HepG2 (cell line): ENCODE measurements at regions not wholly inside any gene's neighbourhood (a gene's known extent, or its start where the extent isn't known, plus 50 kb on each side); places are given as distances from the start of the nearest gene placed in this dataset.

Source experiments
- MXI1 ChIP-seq: IDR thresholded peaks from 3 replicates; pipeline ENCODE4 v1.6.1; 2012; ENCODE audit warnings: low read depth, low read length, inconsistent platforms, borderline replicate concordance
- SALL2 ChIP-seq: sonication (generic); formaldehyde crosslinking; IDR thresholded peaks from 2 replicates; pipeline ENCODE4 v1.8.1; 2023; ENCODE audit warnings: mild to moderate bottlenecking, missing genetic modification reagents, inconsistent platforms
- SP140L ChIP-seq: sonication (generic); formaldehyde crosslinking; IDR thresholded peaks from 2 replicates; pipeline ENCODE4 v1.4.0; 2020; ENCODE audit warnings: missing genetic modification reagents, borderline replicate concordance
- ZSCAN25 ChIP-seq: sonication (generic); formaldehyde crosslinking; IDR thresholded peaks from 2 replicates; pipeline ENCODE4 v1.8.0; 2022; ENCODE audit warnings: mild to moderate bottlenecking, missing genetic modification reagents
- TF ChIP-seq, protein P1 (sequence below): sonication (generic); formaldehyde crosslinking; IDR thresholded peaks from 2 replicates; pipeline ENCODE4 v1.4.0; 2020; ENCODE audit warnings: mild to moderate bottlenecking, missing genetic modification reagents
- TF ChIP-seq, protein P2 (sequence below), 2 experiments: fragments of 450-650 bp in 1 of 2; sonication (generic) in 1 of 2; formaldehyde crosslinking in 1 of 2; IDR thresholded peaks; 2 replicates each; pipeline versions ENCODE4 v1.6.1 to v1.8.0; 2016 to 2022; ENCODE audit warnings: antibody characterized with exemption in 1 of 2, mild to moderate bottlenecking in 1 of 2, missing genetic modification reagents in 1 of 2
- TF ChIP-seq, protein P3 (sequence below): sonication (generic); formaldehyde crosslinking; IDR thresholded peaks from 2 replicates; pipeline ENCODE4 v1.4.0; 2020; ENCODE audit warnings: mild to moderate bottlenecking, missing genetic modification reagents, borderline replicate concordance

DNA sequence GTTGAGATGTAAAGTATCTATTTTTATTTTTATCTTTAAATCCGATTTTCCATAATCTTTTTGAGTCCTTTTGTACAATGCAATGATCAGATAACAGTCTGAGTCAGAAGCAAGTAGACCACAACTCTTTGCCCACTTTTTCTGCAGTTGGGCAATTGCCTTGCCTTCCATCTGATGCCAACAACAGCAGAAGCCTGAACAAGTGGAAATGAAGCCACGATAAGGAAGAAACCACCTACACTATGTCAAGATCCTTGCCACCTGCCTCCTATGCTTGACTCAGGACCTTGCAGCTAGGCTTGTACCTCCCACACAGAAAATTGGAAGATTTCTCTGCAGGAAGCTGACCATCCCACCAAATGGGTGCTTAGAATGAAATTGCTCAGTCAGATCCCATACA lies 78.6 kb downstream of the ANXA1 start (continued):
- TF ChIP-seq, protein P1, sequence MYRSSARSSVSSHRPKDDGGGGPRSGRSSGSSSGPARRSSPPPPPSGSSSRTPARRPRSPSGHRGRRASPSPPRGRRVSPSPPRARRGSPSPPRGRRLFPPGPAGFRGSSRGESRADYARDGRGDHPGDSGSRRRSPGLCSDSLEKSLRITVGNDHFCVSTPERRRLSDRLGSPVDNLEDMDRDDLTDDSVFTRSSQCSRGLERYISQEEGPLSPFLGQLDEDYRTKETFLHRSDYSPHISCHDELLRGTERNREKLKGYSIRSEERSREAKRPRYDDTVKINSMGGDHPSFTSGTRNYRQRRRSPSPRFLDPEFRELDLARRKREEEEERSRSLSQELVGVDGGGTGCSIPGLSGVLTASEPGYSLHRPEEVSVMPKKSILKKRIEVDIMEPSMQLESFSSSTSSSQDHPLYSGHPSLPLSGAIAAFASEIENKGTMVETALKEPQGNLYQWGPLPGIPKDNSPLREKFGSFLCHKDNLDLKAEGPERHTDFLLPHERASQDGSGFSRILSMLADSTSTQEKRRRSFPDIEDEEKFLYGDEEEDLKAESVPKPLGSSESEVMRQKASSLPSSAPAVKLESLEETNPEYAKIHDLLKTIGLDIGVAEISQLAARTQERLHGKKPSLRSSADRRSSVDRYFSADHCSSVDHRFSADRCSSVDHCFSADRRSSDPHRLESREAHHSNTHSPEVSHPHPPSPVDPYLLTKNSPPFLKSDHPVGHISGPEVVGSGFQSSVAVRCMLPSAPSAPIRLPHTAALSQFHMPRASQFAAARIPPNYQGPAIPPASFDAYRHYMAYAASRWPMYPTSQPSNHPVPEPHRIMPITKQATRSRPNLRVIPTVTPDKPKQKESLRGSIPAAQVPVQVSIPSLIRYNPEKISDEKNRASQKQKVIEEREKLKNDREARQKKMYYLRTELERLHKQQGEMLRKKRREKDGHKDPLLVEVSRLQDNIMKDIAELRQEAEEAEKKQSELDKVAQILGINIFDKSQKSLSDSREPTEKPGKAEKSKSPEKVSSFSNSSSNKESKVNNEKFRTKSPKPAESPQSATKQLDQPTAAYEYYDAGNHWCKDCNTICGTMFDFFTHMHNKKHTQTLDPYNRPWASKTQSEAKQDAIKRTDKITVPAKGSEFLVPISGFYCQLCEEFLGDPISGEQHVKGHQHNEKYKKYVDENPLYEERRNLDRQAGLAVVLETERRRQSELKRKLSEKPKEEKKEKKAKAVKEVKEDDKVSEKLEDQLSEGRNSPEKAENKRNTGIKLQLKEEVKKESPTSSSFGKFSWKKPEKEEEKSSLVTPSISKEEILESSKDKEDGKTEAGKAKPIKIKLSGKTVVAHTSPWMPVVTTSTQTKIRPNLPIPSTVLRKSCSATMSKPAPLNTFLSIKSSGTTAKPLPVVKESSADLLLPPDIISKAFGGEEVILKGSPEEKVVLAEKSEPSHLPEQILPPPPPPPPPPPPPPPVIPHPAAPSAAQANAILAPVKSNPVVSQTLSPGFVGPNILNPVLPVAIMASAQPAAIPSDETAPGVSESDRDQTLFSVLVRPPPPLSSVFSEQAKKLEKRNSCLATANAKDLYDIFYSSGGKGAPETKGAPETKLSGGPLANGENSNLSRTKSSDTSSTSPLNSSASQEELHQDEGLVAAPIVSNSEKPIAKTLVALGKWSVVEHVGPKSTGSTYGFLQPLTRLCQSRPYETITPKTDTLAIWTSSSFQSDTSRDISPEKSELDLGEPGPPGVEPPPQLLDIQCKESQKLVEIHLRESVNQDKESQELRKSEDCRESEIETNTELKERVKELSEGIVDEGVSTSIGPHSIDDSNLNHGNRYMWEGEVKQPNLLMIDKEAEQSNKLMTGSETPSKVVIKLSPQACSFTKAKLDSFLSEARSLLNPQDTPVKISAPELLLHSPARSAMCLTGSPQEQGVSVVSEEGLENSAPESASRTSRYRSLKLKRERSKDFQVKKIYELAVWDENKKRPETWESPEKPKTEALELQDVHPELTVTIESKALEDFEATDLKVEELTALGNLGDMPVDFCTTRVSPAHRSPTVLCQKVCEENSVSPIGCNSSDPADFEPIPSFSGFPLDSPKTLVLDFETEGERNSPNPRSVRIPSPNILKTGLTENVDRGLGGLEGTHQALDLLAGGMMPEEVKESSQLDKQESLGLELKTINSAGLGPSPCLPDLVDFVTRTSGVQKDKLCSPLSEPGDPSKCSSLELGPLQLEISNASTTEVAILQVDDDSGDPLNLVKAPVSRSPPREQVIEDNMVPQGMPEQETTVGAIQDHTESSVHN (CRISPR knock-in tag): no peak
- TF ChIP-seq SP140L (CRISPR knock-in tag): no peak
- no peak for TF ChIP-seq MXI1
- TF ChIP-seq, protein P2, sequence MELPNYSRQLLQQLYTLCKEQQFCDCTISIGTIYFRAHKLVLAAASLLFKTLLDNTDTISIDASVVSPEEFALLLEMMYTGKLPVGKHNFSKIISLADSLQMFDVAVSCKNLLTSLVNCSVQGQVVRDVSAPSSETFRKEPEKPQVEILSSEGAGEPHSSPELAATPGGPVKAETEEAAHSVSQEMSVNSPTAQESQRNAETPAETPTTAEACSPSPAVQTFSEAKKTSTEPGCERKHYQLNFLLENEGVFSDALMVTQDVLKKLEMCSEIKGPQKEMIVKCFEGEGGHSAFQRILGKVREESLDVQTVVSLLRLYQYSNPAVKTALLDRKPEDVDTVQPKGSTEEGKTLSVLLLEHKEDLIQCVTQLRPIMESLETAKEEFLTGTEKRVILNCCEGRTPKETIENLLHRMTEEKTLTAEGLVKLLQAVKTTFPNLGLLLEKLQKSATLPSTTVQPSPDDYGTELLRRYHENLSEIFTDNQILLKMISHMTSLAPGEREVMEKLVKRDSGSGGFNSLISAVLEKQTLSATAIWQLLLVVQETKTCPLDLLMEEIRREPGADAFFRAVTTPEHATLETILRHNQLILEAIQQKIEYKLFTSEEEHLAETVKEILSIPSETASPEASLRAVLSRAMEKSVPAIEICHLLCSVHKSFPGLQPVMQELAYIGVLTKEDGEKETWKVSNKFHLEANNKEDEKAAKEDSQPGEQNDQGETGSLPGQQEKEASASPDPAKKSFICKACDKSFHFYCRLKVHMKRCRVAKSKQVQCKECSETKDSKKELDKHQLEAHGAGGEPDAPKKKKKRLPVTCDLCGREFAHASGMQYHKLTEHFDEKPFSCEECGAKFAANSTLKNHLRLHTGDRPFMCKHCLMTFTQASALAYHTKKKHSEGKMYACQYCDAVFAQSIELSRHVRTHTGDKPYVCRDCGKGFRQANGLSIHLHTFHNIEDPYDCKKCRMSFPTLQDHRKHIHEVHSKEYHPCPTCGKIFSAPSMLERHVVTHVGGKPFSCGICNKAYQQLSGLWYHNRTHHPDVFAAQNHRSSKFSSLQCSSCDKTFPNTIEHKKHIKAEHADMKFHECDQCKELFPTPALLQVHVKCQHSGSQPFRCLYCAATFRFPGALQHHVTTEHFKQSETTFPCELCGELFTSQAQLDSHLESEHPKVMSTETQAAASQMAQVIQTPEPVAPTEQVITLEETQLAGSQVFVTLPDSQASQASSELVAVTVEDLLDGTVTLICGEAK (IDR thresholded peaks at IDR 0.05): no peak
- TF ChIP-seq, protein P2 (CRISPR knock-in tag; IDR thresholded peaks at IDR 0.05): no peak
- no peak for TF ChIP-seq SALL2 (CRISPR knock-in tag)
- TF ChIP-seq, protein P3, sequence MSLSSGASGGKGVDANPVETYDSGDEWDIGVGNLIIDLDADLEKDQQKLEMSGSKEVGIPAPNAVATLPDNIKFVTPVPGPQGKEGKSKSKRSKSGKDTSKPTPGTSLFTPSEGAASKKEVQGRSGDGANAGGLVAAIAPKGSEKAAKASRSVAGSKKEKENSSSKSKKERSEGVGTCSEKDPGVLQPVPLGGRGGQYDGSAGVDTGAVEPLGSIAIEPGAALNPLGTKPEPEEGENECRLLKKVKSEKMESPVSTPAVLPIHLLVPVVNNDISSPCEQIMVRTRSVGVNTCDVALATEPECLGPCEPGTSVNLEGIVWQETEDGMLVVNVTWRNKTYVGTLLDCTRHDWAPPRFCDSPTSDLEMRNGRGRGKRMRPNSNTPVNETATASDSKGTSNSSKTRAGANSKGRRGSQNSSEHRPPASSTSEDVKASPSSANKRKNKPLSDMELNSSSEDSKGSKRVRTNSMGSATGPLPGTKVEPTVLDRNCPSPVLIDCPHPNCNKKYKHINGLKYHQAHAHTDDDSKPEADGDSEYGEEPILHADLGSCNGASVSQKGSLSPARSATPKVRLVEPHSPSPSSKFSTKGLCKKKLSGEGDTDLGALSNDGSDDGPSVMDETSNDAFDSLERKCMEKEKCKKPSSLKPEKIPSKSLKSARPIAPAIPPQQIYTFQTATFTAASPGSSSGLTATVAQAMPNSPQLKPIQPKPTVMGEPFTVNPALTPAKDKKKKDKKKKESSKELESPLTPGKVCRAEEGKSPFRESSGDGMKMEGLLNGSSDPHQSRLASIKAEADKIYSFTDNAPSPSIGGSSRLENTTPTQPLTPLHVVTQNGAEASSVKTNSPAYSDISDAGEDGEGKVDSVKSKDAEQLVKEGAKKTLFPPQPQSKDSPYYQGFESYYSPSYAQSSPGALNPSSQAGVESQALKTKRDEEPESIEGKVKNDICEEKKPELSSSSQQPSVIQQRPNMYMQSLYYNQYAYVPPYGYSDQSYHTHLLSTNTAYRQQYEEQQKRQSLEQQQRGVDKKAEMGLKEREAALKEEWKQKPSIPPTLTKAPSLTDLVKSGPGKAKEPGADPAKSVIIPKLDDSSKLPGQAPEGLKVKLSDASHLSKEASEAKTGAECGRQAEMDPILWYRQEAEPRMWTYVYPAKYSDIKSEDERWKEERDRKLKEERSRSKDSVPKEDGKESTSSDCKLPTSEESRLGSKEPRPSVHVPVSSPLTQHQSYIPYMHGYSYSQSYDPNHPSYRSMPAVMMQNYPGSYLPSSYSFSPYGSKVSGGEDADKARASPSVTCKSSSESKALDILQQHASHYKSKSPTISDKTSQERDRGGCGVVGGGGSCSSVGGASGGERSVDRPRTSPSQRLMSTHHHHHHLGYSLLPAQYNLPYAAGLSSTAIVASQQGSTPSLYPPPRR (CRISPR knock-in tag): no peak
- no peak for TF ChIP-seq ZSCAN25 (CRISPR knock-in tag)
